VCaP (cell line): ENCODE measurements at regions not wholly inside any gene's neighbourhood (a gene's known extent, or its start where the extent isn't known, plus 50 kb on each side); places are given as distances from the start of the nearest gene placed in this dataset.

Source experiments
- H3K27ac ChIP-seq: fragments of 450-650 bp; 2 replicates; pipeline ENCODE4 v1.5.1; 2017
- CTCF ChIP-seq: fragments of 450-650 bp; conservative IDR thresholded peaks from 2 replicates; pipeline ENCODE4 v1.5.1; 2017; ENCODE audit warnings: mild to moderate bottlenecking, moderate library complexity

GRCh38 chr1:147480565-147480935 is 60.8 kb upstream of the BCL9 start:
- no peak for TF ChIP-seq CTCF
- H3K27ac ChIP-seq: no peak overlapping the region

GRCh38 chr1:147486876-147487656 is 54.2 kb upstream of the BCL9 start:
- no peak overlapping the region for H3K27ac ChIP-seq
- TF ChIP-seq CTCF: no peak

GRCh38 chr1:147491098-147491497 is 50.2 kb upstream of the BCL9 start:
- TF ChIP-seq CTCF: no peak
- H3K27ac ChIP-seq: no peak overlapping the region
